Upper lobe of left lung (tissue), 6 donors: ENCODE measurements at regions not wholly inside any gene's neighbourhood (a gene's known extent, or its start where the extent isn't known, plus 50 kb on each side); places are given as distances from the start of the nearest gene placed in this dataset.

Source experiments
- ATAC-seq, 2 donors: fragments of 200-7000 bp; cut with Tn5 transposase; one replicate each; pipeline ENCODE4 v1.9.1; 2022; ENCODE audit warnings: mild to moderate bottlenecking in 2 of 2, moderate library complexity in 2 of 2; ENCODE audit not compliant: low FRiP score in 2 of 2
- DNase-seq, 2 donors: peaks; one replicate each; pipeline ENCODE4 v3.0.0-alpha.2; 2019 to 2020
- H3K27ac ChIP-seq, 4 donors: fragments of 200-600 bp; sonication (generic); one replicate each; pipeline ENCODE4 v1.5.1; 2016 to 2019
- H3K27me3 ChIP-seq, 4 donors: fragments of 200-600 bp; sonication (generic); one replicate each; pipeline ENCODE4 v1.5.1; 2017 to 2019
- H3K36me3 ChIP-seq, 4 donors: fragments of 200-600 bp; sonication (generic); one replicate each; pipeline ENCODE4 v1.5.1; 2016 to 2019
- H3K4me1 ChIP-seq, 4 donors: fragments of 200-600 bp; sonication (generic); one replicate each; pipeline ENCODE4 v1.5.1; 2018 to 2019
- H3K4me3 ChIP-seq, 4 donors: fragments of 200-600 bp; sonication (generic); one replicate each; pipeline ENCODE4 v1.5.1; 2017 to 2019; ENCODE audit warnings: mild to moderate bottlenecking in 2 of 4, moderate library complexity in 1 of 4
- H3K9me3 ChIP-seq, 4 donors: fragments of 200-600 bp; sonication (generic); one replicate each; pipeline ENCODE4 v1.5.1; 2018 to 2019
- EP300 ChIP-seq, 4 donors: sonication (generic); formaldehyde crosslinking; IDR thresholded peaks; one replicate each; pipeline ENCODE4 v1.5.1; 2017; ENCODE audit warnings: antibody characterized with exemption in 4 of 4, control low read depth in 2 of 4
- POLR2A ChIP-seq, 4 donors: fragments of 450-650 bp; IDR thresholded peaks; one replicate each; pipeline ENCODE4 v1.5.1; 2016 to 2017; ENCODE audit warnings: antibody characterized with exemption in 4 of 4, mild to moderate bottlenecking in 2 of 4
- POLR2AphosphoS5 ChIP-seq, 2 donors: sonication (generic); formaldehyde crosslinking; IDR thresholded peaks; one replicate each; pipeline ENCODE4 v1.5.1; 2017; ENCODE audit warnings: antibody characterized with exemption in 2 of 2
- WGBS, 2 donors: methylation state at CpG; one replicate each; pipeline ENCODE4 v1.1.5; 2017 to 2018; 5-methylcytosine and 5-hydroxymethylcytosine counted together
- TF ChIP-seq, protein P1 (sequence below), 6 experiments: fragments of 450-650 bp in 4 of 6; fragments of 200-600 bp in 2 of 6; sonication (generic) in 2 of 6; IDR thresholded peaks; one replicate each; pipeline ENCODE4 v1.5.1; 2016 to 2019; ENCODE audit warnings: antibody characterized with exemption in 6 of 6
- donor health status: DM: no; HTN: no; CAD: no; lungs with moderate emphysema.
- donor health status: DM: no; HTN: yes; CAD: no; lungs with severe emphysema.

DNA sequence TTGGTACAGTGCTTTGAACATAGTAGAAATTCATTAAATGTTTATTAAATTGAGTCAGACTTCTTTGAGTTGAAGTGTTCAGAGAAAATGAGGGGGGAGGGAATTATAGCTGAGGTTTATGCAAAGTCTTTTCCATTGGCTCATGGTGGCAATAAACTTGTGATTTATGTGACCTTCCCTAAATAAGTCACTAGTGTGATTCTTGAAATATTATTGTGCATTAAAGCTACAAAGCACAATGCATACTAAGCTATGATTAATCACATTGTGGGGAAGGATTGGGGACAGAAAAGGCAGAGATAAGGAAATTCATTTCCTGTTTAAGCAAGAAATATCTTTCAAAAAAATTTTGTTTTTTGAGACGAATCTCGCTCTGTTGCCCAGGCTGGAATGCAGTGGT lies 877.5 kb downstream of the TFAP2A start:
- no peak overlapping the region for H3K4me3 ChIP-seq
- H3K27ac ChIP-seq, result no peak overlapping the region
- TF ChIP-seq EP300 (IDR thresholded peaks at IDR 0.05) (no peak), POLR2AphosphoS5 (IDR thresholded peaks at IDR 0.05) (no peak), POLR2A (IDR thresholded peaks at IDR 0.05) (no peak)
- TF ChIP-seq, protein P1, sequence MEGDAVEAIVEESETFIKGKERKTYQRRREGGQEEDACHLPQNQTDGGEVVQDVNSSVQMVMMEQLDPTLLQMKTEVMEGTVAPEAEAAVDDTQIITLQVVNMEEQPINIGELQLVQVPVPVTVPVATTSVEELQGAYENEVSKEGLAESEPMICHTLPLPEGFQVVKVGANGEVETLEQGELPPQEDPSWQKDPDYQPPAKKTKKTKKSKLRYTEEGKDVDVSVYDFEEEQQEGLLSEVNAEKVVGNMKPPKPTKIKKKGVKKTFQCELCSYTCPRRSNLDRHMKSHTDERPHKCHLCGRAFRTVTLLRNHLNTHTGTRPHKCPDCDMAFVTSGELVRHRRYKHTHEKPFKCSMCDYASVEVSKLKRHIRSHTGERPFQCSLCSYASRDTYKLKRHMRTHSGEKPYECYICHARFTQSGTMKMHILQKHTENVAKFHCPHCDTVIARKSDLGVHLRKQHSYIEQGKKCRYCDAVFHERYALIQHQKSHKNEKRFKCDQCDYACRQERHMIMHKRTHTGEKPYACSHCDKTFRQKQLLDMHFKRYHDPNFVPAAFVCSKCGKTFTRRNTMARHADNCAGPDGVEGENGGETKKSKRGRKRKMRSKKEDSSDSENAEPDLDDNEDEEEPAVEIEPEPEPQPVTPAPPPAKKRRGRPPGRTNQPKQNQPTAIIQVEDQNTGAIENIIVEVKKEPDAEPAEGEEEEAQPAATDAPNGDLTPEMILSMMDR (IDR thresholded peaks at IDR 0.05), result no peak
- no peaks in the 10 kb centered on the region for H3K9me3 ChIP-seq
- H3K4me1 ChIP-seq, result no peaks in the 10 kb centered on the region
- no peaks in the 10 kb centered on the region for H3K36me3 ChIP-seq
- no peaks in the 10 kb centered on the region for H3K27me3 ChIP-seq
- WGBS, 2 donors, result 66 to 85% methylated on average over 2 of the region's 2 CpGs
- ATAC-seq, result no peak
- DNase-seq, result no peak

DNA sequence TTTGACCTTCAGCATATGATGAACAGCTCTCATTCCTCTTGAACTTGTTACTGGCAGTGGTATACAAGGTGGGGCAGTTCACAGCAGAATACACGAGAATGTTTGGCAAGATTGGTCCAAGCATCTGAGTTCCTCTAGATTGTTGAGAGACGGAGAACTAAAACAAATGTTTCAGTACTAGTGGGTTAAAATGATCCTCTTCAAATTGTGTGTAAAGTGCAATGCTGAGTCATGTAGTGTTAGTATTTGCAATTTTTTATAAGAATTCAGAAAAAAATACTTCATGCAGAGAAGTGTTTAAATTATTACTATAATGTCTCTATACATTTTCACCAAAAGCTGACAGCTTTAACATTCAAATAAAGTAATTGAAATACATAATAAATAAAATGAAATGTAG lies 879.8 kb downstream of the TFAP2A start:
- no peak overlapping the region for H3K27ac ChIP-seq
- no peaks in the 10 kb centered on the region for H3K36me3 ChIP-seq
- ATAC-seq (no peak), DNase-seq (no peak)
- H3K27me3 ChIP-seq, result no peaks in the 10 kb centered on the region
- no peak for TF ChIP-seq EP300 (IDR thresholded peaks at IDR 0.05)
- TF ChIP-seq POLR2A (IDR thresholded peaks at IDR 0.05), result no peak
- TF ChIP-seq, protein P1 (IDR thresholded peaks at IDR 0.05), result no peak
- no peak for TF ChIP-seq POLR2AphosphoS5 (IDR thresholded peaks at IDR 0.05)
- H3K9me3 ChIP-seq, result no peaks in the 10 kb centered on the region
- H3K4me1 ChIP-seq, result no peaks in the 10 kb centered on the region
- no peak overlapping the region for H3K4me3 ChIP-seq
- 34 to 77% methylated on average over 2 of the region's 2 CpGs for WGBS, 2 donors

DNA sequence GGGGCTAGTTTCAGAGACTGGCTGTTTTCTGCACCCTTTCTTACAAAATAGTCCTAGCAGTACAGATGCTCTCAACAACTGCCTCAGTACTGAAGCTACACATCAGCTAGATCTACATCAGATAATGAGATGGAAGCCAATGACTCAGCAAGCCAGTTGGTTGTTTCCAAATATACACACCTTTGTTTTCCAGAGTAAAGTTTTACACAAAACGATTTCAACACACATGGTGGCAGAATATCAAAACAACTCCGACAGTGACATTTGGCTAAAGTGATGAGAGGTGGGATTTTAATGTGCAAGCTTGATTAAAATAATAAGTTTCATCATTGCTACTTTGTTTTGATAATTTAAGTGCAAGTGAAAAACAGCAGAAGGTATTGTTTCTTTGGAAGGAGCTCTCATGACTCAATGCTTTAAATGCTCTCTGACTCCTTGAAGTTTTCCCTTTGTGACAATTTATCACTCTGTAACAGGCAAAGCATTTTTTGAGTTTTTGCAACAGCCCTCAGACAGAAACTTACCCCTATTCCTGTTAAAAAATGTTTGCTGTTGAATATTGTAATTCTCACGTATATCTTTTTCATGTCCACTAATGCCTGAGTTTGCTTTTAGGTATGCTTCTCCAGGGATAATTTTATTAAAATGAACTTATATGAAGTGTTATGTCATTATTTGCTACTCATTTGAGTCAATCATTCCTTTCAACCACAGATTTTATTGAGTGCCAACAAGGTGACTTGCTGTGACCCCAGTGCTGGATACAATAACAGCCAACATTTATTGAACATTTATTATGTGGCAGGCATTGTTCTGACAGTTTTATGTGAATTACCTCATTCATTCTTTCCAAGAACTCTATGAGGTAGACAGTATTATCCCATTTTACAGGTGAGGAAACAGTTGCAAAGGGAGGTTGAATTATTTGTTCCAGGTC lies 882.0 kb downstream of the TFAP2A start:
- ATAC-seq (no peak), DNase-seq (no peak)
- no peak overlapping the region for H3K27ac ChIP-seq
- 83 to 87% methylated on average over 3 of the region's 3 CpGs for WGBS, 2 donors
- H3K9me3 ChIP-seq, result no peaks in the 10 kb centered on the region
- H3K4me3 ChIP-seq, result no peak overlapping the region
- H3K36me3 ChIP-seq, result no peaks in the 10 kb centered on the region
- no peaks in the 10 kb centered on the region for H3K4me1 ChIP-seq
- TF ChIP-seq, protein P1 (IDR thresholded peaks at IDR 0.05), result no peak
- TF ChIP-seq POLR2AphosphoS5 (IDR thresholded peaks at IDR 0.05) (no peak), EP300 (IDR thresholded peaks at IDR 0.05) (no peak), POLR2A (IDR thresholded peaks at IDR 0.05) (no peak)
- H3K27me3 ChIP-seq, result no peaks in the 10 kb centered on the region

DNA sequence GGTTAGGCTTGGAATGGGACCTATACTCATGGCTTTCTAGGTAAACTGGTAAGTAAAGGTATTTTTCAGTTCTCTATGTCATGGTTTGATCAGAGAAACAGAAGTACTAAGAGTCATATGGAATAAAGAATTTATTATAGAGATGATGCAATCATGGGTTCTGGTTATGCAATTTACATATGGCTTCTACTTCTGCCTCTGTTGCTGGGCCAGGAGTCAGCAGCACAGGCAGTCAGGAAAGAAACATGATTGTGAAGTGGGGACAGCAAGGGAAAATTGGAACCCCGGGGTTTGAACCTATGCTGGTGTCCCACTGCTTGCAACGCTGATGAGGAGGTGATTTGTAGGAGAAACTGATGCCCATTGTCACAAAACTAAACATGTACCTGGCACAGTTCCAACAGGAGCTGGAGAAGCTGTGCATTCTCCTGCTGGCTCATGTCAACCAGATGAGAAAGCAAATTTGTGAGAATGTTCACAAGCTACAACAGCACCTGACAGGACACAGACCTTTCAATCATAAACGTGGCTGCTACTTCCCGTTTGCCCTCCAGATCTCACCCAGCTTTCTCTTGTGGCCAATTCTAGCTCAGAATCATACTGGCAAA lies 887.1 kb downstream of the TFAP2A start:
- H3K27me3 ChIP-seq, result no peaks in the 10 kb centered on the region
- no peaks in the 10 kb centered on the region for H3K36me3 ChIP-seq
- TF ChIP-seq, protein P1 (IDR thresholded peaks at IDR 0.05), result no peak
- TF ChIP-seq EP300 (IDR thresholded peaks at IDR 0.05) (no peak), POLR2AphosphoS5 (IDR thresholded peaks at IDR 0.05) (no peak), POLR2A (IDR thresholded peaks at IDR 0.05) (no peak)
- H3K4me3 ChIP-seq, result no peak overlapping the region
- H3K27ac ChIP-seq, result no peak overlapping the region
- no peaks in the 10 kb centered on the region for H3K9me3 ChIP-seq
- WGBS, 2 donors, result 22 to 48% methylated on average over 4 of the region's 4 CpGs
- H3K4me1 ChIP-seq, result no peaks in the 10 kb centered on the region
- no peak for ATAC-seq
- no peak for DNase-seq
